ENCODE measurements at regions not wholly inside any gene's neighbourhood (a gene's known extent, or its start where the extent isn't known, plus 50 kb on each side); places are given as distances from the start of the nearest gene placed in this dataset.

DNA sequence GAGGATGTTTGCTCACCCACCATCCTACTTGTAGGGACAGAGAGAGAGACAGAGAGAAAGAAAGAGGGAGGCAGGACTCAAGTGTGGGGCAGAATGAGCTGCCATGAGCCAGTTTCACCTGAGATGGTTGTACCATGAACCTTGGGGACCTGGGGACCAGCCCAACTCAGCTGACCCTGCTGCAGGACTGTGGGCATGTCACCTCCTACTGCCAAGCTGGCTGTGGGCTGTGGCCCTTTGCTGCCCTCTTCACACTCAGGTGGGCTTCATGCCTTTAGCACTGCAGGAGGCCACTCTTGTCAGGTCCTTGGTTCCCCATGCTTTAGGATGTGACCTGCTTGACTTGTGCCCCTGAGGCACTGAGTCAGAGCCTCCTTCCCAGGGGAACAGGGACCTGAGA is 108.2 kb upstream of the PCBD1 start:
- Histone ChIP-seq H3K36me3 (no peaks in the 10 kb centered on the region), H3K27me3 (peaks cover 0 to 24% (median 10%) of the 10 kb centered on the region in 7 donors), H3K4me3 (no peak overlapping the region), H3K9me3 (no peaks in the 10 kb centered on the region), H3K4me1 (no peaks in the 10 kb centered on the region), H3K27ac (no peak overlapping the region)
- TF ChIP-seq, protein P1, sequence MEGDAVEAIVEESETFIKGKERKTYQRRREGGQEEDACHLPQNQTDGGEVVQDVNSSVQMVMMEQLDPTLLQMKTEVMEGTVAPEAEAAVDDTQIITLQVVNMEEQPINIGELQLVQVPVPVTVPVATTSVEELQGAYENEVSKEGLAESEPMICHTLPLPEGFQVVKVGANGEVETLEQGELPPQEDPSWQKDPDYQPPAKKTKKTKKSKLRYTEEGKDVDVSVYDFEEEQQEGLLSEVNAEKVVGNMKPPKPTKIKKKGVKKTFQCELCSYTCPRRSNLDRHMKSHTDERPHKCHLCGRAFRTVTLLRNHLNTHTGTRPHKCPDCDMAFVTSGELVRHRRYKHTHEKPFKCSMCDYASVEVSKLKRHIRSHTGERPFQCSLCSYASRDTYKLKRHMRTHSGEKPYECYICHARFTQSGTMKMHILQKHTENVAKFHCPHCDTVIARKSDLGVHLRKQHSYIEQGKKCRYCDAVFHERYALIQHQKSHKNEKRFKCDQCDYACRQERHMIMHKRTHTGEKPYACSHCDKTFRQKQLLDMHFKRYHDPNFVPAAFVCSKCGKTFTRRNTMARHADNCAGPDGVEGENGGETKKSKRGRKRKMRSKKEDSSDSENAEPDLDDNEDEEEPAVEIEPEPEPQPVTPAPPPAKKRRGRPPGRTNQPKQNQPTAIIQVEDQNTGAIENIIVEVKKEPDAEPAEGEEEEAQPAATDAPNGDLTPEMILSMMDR (IDR thresholded peaks at IDR 0.05) = no peak
- ATAC-seq (no peak), DNase-seq (no peak)
- intact Hi-C loops (cut with DNase I) = no loop called here

DNA sequence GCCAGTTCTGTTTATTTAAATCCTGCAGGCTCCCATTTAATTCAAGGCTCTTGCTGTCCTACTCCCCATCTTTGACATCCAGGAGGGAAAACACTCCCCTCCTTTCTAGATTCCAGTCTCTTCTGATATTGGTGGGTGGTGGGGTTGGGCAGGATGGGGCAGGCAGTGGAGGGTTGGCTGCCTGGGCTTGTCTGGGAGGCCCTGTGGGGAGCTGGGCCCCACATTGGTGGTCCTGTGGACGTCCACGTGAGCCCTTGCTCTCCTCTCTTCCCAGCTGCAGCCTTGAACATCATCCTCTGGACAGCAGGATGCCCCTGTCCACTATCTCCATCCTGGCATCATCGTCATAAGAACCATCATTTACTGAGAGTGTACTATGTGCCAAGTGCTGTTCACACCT is 108.9 kb upstream of the PCBD1 start:
- Histone ChIP-seq H3K4me1 (no peaks in the 10 kb centered on the region), H3K9me3 (no peaks in the 10 kb centered on the region), H3K36me3 (no peaks in the 10 kb centered on the region), H3K4me3 (no peak overlapping the region), H3K27ac (no peak overlapping the region), H3K27me3 (peaks cover 0 to 24% (median 10%) of the 10 kb centered on the region in 7 donors)
- 72 to 76% methylated on average over 3 of the region's 3 CpGs for WGBS, 2 donors
- ATAC-seq = no peak
- intact Hi-C loops (cut with DNase I) = no loop called here
- no peak for DNase-seq
- TF ChIP-seq, protein P1 (IDR thresholded peaks at IDR 0.05) = no peak

DNA sequence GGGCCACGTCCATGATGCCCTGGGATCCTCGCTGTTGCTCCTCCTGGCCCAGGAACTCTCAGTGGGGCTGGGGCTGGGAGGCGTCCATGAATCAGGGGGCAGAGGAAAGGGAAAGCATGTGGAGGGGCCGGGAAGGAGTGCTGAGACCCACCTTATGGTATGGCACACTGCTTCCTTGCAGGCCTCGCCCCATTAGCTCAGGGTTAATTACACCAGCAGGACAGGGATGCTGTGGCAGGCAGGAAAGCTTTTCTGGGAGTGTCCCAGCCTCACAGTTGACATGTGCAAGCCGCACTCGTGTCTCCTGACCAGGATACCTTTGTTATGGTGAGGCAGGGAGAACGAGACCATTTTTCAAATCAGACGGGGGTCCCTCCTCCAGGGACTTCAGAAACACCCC is 109.7 kb upstream of the PCBD1 start:
- Histone ChIP-seq H3K27me3 (peaks cover 0 to 20% (median 10%) of the 10 kb centered on the region in 7 donors), H3K27ac (no peak overlapping the region), H3K36me3 (no peaks in the 10 kb centered on the region), H3K4me3 (no peak overlapping the region), H3K4me1 (no peaks in the 10 kb centered on the region), H3K9me3 (no peaks in the 10 kb centered on the region)
- ATAC-seq = no peak
- intact Hi-C loops (cut with DNase I) = no loop called here
- TF ChIP-seq, protein P1 (IDR thresholded peaks at IDR 0.05) = no peak
- 85 to 91% methylated on average over 9 of the region's 9 CpGs for WGBS, 2 donors
- DNase-seq = no peak

DNA sequence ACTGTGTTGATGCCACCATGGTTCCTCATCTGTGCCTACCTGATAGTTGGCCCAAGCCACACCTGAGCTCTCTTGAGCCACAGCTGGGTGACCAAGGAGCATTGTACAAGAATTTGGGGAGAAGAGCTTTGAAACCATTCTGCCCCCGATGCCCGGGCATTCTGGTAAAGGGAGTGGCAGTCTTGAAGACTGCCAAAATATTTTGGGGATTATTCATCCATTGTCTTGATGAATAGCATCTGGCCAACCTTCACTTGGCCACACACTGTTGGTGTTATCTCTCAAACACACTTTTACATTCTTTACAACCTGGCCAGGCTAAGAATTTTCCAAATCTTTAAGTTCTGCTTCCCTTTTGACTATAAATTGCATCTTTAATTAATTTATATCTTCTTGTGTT is 113.1 kb upstream of the PCBD1 start:
- H3K27me3 ChIP-seq = peaks cover 0 to 10% (median 7%) of the 10 kb centered on the region in 7 donors
- TF ChIP-seq, protein P1 (IDR thresholded peaks at IDR 0.05) = no peak
- DNase-seq (no peak), ATAC-seq (no peak)
- intact Hi-C loops (cut with DNase I) = loop anchor here in 1 of 10 donors (10.0 kb wide), 1 partner anchor 283 kb away; no protein-coding TSS in a partner anchor
- peaks cover 0 to 14% (median 5%) of the 10 kb centered on the region in 9 donors for H3K4me1 ChIP-seq
- no peak overlapping the region for H3K4me3 ChIP-seq
- H3K9me3 ChIP-seq = no peaks in the 10 kb centered on the region
- H3K36me3 ChIP-seq = no peaks in the 10 kb centered on the region
- 84 to 90% methylated on average over 2 of the region's 2 CpGs for WGBS, 2 donors
- no peak overlapping the region for H3K27ac ChIP-seq

Data from heart right ventricle (tissue), 16 donors.